ENCODE measurements at regions not wholly inside any gene's neighbourhood (a gene's known extent, or its start where the extent isn't known, plus 50 kb on each side); places are given as distances from the start of the nearest gene placed in this dataset.

- TF ChIP-seq CTCF (conservative IDR thresholded peaks at IDR 0.05 in 1 of 2, IDR thresholded peaks at IDR 0.05 in 1 of 2; ENCODE audit: extremely low read depth in 1 of 2, insufficient read depth in 1 of 2, low read depth in 1 of 2, low read length in 2 of 2): no peak
- no peak for TF ChIP-seq EZH2 (IDR thresholded peaks at IDR 0.05; ENCODE audit: borderline replicate concordance, low read length)
Observed at GRCh38 chr11:79758325-79758724, 317.5 kb upstream of the TENM4 start.

All from mammary epithelial cell (primary cell).